ENCODE measurements at regions not wholly inside any gene's neighbourhood (a gene's known extent, or its start where the extent isn't known, plus 50 kb on each side); places are given as distances from the start of the nearest gene placed in this dataset.

GRCh38 chr3:106088304-106088703 is 219.5 kb upstream of the CBLB start:
- ATAC-seq (no peak), DNase-seq (no peak)
- TF ChIP-seq, protein P1, sequence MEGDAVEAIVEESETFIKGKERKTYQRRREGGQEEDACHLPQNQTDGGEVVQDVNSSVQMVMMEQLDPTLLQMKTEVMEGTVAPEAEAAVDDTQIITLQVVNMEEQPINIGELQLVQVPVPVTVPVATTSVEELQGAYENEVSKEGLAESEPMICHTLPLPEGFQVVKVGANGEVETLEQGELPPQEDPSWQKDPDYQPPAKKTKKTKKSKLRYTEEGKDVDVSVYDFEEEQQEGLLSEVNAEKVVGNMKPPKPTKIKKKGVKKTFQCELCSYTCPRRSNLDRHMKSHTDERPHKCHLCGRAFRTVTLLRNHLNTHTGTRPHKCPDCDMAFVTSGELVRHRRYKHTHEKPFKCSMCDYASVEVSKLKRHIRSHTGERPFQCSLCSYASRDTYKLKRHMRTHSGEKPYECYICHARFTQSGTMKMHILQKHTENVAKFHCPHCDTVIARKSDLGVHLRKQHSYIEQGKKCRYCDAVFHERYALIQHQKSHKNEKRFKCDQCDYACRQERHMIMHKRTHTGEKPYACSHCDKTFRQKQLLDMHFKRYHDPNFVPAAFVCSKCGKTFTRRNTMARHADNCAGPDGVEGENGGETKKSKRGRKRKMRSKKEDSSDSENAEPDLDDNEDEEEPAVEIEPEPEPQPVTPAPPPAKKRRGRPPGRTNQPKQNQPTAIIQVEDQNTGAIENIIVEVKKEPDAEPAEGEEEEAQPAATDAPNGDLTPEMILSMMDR (IDR thresholded peaks at IDR 0.05): no peak
- Histone ChIP-seq H3K27ac (no peak overlapping the region), H3K27me3 (no peaks in the 10 kb centered on the region), H3K36me3 (no peaks in the 10 kb centered on the region), H3K4me1 (no peaks in the 10 kb centered on the region), H3K9me3 (no peaks in the 10 kb centered on the region), H3K4me3 (no peak overlapping the region)
- intact Hi-C loops (cut with DNase I): no loop called here

DNA sequence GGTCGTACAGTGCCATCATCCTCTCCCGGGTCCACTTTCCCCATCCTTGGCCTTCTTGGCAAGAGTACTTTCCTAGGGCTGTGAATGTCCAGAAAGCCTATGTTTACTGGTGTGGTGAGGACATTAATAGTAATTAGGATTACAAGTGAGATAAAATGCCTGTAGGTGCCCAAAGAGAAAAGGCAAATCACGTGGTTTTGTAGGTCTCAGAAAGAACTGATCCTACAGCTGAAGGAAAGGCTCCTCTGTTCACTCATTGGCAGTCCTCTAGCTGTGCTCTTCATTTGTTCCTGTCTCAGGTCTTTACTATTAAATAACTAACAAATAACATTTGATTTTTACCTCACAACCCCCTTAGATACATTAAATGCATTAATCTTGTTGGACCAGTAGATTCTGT is 220.1 kb upstream of the CBLB start:
- DNase-seq (no peak), ATAC-seq (no peak)
- H3K4me1 ChIP-seq: no peaks in the 10 kb centered on the region
- intact Hi-C loops (cut with DNase I): no loop called here
- TF ChIP-seq, protein P1 (IDR thresholded peaks at IDR 0.05): no peak
- H3K9me3 ChIP-seq: no peaks in the 10 kb centered on the region
- H3K27me3 ChIP-seq: no peaks in the 10 kb centered on the region
- H3K4me3 ChIP-seq: no peak overlapping the region
- H3K27ac ChIP-seq: no peak overlapping the region
- H3K36me3 ChIP-seq: no peaks in the 10 kb centered on the region

DNA sequence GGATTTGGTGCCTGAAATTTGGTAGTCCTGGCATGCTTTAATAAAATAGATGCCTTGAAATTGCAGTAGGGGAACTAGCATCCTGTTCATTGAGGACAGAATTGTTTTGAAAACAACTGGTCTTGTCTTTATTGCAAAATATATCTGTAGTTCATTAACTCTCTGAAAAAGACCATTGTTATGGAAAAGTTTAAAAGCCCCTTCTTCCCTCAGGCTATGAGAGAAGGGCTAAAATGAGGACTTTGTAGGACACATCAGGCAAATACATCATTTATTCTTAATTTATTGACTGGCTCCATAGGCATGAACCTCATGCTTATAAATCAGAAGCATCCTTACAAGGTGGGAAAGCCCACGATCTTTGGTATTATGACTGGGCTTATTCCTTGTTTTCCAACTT is 221.0 kb upstream of the CBLB start:
- Histone ChIP-seq H3K36me3 (no peaks in the 10 kb centered on the region), H3K4me3 (no peak overlapping the region), H3K9me3 (no peaks in the 10 kb centered on the region), H3K27ac (no peak overlapping the region), H3K4me1 (no peaks in the 10 kb centered on the region), H3K27me3 (no peaks in the 10 kb centered on the region)
- DNase-seq (no peak), ATAC-seq (no peak)
- intact Hi-C loops (cut with DNase I): no loop called here
- TF ChIP-seq, protein P1 (IDR thresholded peaks at IDR 0.05): no peak

DNA sequence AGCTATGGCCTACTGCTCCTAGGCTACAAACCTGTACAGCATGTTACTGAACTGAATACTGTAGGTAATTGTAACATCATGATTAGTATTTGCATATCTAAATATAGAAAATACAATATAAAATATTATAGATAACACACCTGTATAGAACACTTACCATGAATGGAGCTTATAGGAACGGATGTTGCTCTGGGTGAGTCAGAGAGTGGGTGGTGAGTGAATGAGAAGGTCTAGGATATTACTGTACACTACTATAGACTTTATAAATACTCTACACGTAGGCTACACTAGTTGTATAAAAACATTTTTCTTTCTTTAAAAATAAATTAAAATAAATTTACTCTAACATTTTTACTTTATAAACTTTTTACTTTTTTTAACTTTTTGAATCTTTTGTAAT is 224.0 kb upstream of the CBLB start:
- intact Hi-C loops (cut with DNase I): no loop called here
- Histone ChIP-seq H3K27me3 (no peaks in the 10 kb centered on the region), H3K4me1 (no peaks in the 10 kb centered on the region), H3K9me3 (no peaks in the 10 kb centered on the region), H3K4me3 (no peak overlapping the region), H3K36me3 (no peaks in the 10 kb centered on the region), H3K27ac (no peak overlapping the region)
- DNase-seq (no peak), ATAC-seq (no peak)
- TF ChIP-seq, protein P1 (IDR thresholded peaks at IDR 0.05): no peak

GRCh38 chr3:106093616-106094015 is 224.8 kb upstream of the CBLB start:
- Histone ChIP-seq H3K4me3 (no peak overlapping the region), H3K27me3 (no peaks in the 10 kb centered on the region), H3K27ac (no peak overlapping the region), H3K4me1 (no peaks in the 10 kb centered on the region), H3K36me3 (no peaks in the 10 kb centered on the region), H3K9me3 (no peaks in the 10 kb centered on the region)
- no peak for ATAC-seq
- no peak for DNase-seq
- TF ChIP-seq, protein P1 (IDR thresholded peaks at IDR 0.05): no peak
- intact Hi-C loops (cut with DNase I): no loop called here

- TF ChIP-seq, protein P1 (IDR thresholded peaks at IDR 0.05): no peak
- no peak for ATAC-seq
- DNase-seq: no peak
- H3K27me3 ChIP-seq: no peaks in the 10 kb centered on the region
- intact Hi-C loops (cut with DNase I): no loop called here
- no peaks in the 10 kb centered on the region for H3K36me3 ChIP-seq
- H3K4me3 ChIP-seq: no peak overlapping the region
- H3K9me3 ChIP-seq: no peaks in the 10 kb centered on the region
- H3K4me1 ChIP-seq: no peaks in the 10 kb centered on the region
- H3K27ac ChIP-seq: no peak overlapping the region
These were observed 229.1 kb upstream of the CBLB start for GRCh38 chr3:106097817-106098435.
